Ureter (tissue), 1 donor: ENCODE measurements at regions not wholly inside any gene's neighbourhood (a gene's known extent, or its start where the extent isn't known, plus 50 kb on each side); places are given as distances from the start of the nearest gene placed in this dataset.
"Not testable (repeated sequence)": the region's sequence is repeated elsewhere in the genome, so short reads cannot be mapped to it uniquely, and the experiment has no call there.

Experiments used
- DNase-seq: peaks from one replicate; pipeline ENCODE4 v3.0.0-alpha.2; 2020; ENCODE audit warnings: low spot score
- donor health status: DM: yes; HTN: yes; CAD: no.

DNA sequence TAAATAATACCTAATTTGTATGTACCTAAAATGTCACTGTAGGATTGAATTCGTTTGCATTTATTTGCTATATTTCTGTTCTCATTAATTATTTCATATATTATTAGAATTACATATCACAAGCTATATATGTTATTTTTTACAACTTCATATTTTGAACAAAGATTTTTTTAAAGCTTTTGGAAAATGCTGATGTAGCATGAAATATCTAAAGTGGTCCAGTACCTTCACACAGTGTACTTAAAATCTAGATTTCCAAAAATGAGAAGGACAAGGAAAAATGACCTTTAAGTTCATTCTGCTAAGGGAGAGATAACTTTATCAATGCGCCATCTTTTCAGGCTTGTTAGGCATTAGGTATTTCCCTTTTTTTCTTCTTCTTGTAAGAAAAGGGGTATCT is 71.8 kb downstream of the LARP7 start:
- no peak for DNase-seq

GRCh38 chr4:112714922-112715901 is 78.3 kb downstream of the LARP7 start:
- no peak for DNase-seq

DNA sequence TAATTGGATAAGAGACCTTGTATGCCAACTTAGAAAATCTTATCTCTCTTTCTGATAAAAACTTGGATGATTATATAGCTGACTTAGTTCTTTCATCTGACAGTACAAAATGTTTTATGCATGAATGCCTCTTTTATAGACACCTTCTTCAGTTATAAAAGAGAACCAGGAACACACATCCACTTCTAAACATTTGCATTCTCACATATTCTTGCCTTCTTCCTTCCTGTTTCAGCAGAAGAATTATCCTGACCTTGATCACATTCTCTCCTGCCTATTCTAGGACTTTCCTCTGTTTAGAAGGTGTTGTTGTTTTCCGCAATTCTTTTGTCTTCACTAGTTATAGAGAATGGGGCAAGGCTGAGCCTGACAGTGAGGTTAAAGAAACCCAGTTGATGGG is 80.9 kb downstream of the LARP7 start:
- DNase-seq = no peak

DNA sequence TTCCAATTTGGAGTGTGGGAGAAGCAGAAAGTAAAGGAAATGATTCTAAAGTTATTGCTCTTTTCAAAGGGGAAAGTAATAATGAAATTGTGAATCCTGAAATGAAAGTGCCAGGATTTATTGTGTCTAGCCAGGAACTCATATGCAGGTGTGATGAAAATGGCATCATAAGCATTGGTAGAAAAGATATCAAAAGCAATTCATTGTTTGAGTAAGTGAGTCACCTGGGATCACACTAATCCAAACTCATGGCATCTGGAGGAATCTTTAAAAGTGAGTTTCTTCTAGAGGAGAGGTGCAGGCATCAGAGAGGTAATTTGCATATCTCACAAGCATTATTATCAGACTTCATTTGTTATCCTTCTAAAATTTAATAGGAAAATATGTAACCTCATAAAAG is 84.7 kb downstream of the LARP7 start:
- no peak for DNase-seq

DNA sequence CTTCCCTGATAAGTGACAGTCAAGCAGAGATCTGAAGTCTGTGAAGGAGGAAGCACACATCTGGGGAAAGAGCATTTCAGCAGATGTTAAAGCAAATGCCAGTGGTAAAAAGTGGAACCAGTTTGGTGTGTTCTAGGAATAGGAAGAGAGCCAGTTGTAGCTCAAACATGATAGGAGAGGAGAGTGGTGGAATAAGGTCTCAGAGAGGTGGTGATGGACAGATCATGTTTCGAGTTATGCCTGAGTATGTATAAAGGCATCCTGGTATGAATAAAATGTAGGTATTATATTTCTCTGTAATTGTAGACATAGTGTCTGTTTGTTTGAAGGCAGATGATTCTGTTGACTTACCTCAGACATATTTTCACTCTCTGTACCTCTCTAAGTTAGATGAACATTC is 89.1 kb downstream of the LARP7 start:
- DNase-seq = no peak

DNA sequence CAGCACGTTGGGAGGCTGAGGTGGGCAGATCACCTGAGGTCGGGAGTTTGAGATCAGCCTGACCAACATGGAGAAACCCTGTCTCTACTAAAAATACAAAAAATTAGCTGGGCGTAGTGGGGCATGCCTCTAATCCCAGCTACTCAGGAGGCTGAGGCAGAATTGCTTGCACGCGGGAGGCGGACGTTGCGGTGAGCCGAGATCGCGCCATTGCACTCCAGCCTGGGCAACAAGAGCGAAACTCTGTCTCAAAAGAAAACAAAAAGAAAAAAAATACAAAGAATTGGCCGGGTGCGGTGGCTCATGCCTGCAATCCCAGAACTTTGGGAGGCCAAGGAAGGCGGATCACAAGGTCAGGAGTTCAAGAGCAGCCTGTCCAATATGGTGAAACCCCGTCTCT is 90.8 kb downstream of the LARP7 start:
- not testable (repeated sequence) for DNase-seq

DNA sequence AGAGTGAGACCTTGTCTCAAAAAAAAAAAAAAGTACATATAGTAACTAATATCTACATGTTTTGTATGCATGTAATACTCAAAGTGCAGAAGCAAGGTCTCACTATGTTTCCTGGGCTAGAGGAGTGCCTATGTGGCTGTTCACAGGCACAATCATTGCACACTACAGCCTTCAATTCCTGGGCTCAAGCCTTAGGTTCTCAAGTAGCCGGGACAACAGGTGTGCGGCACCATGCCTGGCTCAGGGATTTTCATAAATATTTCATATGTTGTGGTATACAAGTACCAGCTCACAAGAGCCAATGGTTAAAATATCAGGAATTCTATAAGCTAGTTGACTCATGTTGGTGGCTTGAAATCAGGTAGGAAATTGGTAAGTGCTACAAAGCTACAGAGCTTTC is 94.8 kb downstream of the LARP7 start:
- no peak for DNase-seq

- no peak for DNase-seq
Measured at GRCh38 chr4:112732142-112732541, 95.2 kb downstream of the LARP7 start.

GRCh38 chr4:112735474-112735951 is 98.6 kb downstream of the LARP7 start:
- DNase-seq = no peak

- DNase-seq = no peak
Measured at GRCh38 chr4:112736718-112737135, 99.8 kb downstream of the LARP7 start.

DNA sequence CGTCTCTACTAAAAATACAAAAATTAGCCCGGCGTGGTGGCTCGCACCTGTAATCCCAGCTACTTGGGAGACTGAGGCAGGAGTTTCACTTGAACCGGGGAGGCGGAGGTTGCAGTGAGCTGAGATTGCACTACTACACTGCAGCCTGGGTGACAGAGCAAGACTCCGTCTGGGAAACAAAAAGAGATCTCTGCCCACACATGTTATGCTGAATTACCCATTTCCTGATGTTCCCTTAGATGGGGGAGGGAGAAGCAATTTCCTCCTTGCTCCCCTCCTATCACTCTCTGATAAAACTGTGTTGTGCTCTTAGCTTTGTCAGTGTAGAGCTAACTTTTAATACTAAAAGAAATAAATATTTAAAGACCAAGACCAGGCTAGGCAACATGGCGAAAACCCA is 102.5 kb downstream of the LARP7 start:
- no peak for DNase-seq

GRCh38 chr4:112747036-112747435 is 110.1 kb downstream of the LARP7 start:
- no peak for DNase-seq

- no peak for DNase-seq
Measured at GRCh38 chr4:112748352-112748878, 111.5 kb downstream of the LARP7 start.

DNA sequence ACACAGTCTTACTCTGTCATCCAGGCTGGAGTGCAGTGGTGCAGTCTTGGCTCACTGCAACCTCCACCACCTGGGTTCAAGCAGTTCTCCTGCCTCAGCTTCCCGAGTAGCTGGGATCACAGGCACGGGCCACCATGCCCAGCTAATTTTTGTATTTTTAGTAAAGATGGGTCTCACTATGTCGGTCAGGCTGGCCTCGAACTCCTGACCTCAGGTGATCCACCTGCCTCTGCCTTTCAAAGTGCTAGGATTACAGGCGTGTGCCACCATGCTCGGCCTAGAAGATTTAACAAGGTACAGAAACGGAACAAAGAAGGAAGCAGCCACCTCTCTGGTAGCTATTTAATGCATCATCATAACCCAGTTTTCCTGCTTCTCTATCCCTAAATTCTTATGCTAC is 113.8 kb downstream of the LARP7 start:
- DNase-seq = not testable (repeated sequence)

- DNase-seq = no peak
Measured at GRCh38 chr4:112751447-112751846, 114.5 kb downstream of the LARP7 start.

DNA sequence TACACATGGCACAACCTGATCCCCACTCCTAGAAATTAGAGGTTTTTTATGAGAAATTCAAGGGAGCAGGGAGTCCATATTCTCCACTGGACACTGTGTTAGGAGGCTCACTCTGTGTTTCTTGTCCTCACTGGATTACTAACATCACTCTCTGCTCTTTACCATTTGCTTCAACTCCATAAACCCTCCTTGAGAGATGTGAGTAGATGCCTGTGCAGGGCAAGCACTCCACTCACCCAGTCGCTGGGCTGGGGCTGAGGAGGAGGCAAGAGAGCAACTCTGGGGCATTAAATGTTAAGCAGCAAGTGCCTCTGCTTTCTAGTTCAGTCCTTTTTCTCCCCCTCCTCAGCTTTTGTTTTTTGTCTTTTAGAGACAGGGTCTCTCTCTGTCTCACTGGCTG is 115.1 kb downstream of the LARP7 start:
- DNase-seq = no peak

DNA sequence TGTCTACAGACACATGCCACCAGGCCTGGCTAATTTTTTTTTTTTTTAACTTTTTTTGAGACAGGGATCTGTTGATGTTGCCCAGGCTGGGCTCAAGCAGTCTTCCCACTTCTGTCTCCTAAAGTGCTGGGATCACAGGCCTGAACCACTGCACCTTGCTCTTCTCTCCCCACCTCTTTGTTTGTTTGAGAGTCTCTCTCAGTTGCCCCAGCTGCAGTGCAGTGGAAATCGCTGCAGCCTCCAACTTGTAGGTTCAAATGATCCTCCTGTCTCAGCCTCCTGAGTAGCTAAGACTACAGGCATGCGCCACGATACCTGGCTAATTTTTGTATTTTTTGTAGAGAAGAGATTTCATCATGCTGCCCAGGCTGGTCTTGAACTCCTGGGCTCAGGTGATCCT is 115.6 kb downstream of the LARP7 start:
- no peak for DNase-seq

GRCh38 chr4:112753333-112753732 is 116.4 kb downstream of the LARP7 start:
- DNase-seq = no peak

DNA sequence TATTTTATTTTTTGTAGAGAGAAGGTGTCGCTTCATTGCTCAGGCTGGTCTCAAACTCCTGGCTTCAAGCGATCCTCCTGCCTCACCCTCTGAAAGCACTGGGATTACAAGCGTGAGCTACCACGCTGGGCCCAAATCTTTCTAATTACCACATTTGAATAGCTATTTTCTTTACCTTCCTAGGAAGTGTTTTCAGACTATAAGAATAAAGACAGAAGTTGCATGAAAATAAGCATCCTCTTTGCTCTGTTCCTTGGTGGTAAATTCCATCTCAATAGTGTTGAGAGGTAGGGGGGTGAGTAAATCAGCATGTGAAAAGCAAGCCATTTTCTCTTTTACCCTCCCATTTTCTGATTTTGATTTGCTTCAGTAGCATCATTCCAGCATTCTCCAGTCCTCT is 122.4 kb downstream of the LARP7 start:
- DNase-seq = no peak

GRCh38 chr4:112765317-112765974 is 128.5 kb downstream of the LARP7 start:
- no peak for DNase-seq

DNA sequence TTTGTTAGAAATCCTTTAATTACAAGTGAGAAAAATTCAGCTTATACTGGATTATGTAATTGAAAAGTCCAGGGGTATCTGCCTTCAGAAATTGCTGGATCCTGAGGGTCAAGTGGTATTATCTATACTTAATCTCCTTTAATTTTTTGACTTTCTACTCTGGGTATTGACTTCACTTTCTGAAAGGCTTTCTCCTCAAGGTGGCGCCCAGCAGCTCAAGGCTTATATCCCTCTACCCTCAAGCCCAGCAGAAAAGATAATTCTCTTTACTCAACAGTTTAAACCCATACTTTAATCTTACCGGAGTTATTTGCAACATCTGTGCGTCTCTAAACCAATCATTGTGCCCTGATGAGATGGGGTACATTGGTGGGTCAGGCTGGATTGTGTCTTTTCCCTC is 129.5 kb downstream of the LARP7 start:
- DNase-seq = no peak

DNA sequence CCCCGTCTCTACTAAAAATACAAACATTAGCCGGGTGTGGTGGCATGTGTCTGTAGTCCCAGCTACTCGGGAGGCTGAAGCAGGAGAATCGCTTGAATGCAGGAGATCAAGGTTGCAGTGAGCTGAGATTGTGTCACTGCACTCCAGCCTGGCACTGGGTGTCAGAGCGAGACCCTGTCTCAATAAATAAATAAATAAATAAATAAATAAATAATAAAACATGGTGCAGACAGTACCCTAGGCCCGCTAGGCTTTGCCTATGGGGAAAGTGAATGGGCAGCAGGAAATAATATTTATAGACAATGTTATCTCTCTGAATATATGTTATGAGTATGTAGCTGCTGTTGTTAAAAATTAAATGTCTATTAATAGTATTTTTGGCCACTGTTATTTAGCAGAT is 130.4 kb downstream of the LARP7 start:
- no peak for DNase-seq

GRCh38 chr4:112770114-112770513 is 133.2 kb downstream of the LARP7 start:
- no peak for DNase-seq
